ENCODE measurements at regions not wholly inside any gene's neighbourhood (a gene's known extent, or its start where the extent isn't known, plus 50 kb on each side); places are given as distances from the start of the nearest gene placed in this dataset.

DNA sequence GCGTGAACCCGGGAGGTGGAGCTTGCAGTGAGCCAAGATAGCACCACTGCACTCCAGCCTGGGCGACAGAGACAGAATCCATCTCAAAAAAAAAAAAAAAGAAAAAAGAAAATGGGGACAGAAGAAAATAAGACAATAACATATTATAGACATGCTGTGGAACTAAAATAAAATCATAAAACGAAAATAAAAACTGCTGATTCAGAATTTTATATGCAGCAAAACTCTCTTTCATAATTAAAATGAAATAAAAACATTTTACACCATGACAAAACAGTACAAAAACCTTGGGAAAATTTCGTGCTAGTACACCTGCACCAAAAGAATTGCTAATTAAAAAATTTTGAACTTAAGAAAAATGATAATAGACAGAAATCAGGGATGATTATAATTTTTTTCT is 2245.1 kb downstream of the PCDH9 start:
- no peak for TF ChIP-seq ZC3H10 (CRISPR knock-in tag; IDR thresholded peaks at IDR 0.05)
- TF ChIP-seq, protein P1, sequence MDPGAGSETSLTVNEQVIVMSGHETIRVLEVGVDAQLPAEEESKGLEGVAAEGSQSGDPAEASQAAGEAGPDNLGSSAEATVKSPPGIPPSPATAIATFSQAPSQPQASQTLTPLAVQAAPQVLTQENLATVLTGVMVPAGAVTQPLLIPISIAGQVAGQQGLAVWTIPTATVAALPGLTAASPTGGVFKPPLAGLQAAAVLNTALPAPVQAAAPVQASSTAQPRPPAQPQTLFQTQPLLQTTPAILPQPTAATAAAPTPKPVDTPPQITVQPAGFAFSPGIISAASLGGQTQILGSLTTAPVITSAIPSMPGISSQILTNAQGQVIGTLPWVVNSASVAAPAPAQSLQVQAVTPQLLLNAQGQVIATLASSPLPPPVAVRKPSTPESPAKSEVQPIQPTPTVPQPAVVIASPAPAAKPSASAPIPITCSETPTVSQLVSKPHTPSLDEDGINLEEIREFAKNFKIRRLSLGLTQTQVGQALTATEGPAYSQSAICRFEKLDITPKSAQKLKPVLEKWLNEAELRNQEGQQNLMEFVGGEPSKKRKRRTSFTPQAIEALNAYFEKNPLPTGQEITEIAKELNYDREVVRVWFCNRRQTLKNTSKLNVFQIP (CRISPR knock-in tag; IDR thresholded peaks at IDR 0.05; ENCODE audit: borderline replicate concordance, low read depth): no peak
- no peak for TF ChIP-seq GLIS3 (CRISPR knock-in tag; IDR thresholded peaks at IDR 0.05)
- no peak for TF ChIP-seq BACH2 (CRISPR knock-in tag; IDR thresholded peaks at IDR 0.05; ENCODE audit: borderline replicate concordance)
- no peak for ATAC-seq

DNA sequence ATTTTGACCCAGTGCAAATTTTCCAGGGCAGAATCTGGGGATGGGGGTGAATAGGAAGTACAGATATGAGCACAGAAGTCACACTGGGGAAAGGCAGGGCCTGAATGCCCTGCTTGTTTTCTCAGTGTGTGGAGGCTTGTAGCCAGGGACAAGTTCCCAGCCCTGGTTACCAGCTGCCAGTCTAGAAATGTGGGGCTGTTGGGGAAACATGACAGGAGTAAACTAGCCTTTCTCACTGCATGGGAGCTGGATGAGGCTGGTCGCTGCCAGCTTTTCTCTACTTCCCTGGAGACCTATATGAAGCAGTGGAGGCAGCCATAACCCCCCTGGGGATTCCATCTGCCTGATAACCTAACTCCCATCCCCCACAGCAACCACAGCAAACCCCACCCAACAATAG is 2267.7 kb downstream of the PCDH9 start:
- no peak for ATAC-seq
- no peak for TF ChIP-seq ZNF565 (CRISPR knock-in tag; conservative IDR thresholded peaks at IDR 0.05; ENCODE audit: low read depth)
- no peak for TF ChIP-seq ARNTL (CRISPR knock-in tag; IDR thresholded peaks at IDR 0.05; ENCODE audit: borderline replicate concordance, low read depth)
- no peak for TF ChIP-seq SNAI2 (CRISPR knock-in tag; IDR thresholded peaks at IDR 0.05)
- TF ChIP-seq, protein P2, sequence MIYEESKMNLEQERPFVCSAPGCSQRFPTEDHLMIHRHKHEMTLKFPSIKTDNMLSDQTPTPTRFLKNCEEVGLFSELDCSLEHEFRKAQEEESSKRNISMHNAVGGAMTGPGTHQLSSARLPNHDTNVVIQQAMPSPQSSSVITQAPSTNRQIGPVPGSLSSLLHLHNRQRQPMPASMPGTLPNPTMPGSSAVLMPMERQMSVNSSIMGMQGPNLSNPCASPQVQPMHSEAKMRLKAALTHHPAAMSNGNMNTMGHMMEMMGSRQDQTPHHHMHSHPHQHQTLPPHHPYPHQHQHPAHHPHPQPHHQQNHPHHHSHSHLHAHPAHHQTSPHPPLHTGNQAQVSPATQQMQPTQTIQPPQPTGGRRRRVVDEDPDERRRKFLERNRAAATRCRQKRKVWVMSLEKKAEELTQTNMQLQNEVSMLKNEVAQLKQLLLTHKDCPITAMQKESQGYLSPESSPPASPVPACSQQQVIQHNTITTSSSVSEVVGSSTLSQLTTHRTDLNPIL (CRISPR knock-in tag; IDR thresholded peaks at IDR 0.05; ENCODE audit: low read depth): no peak
- TF ChIP-seq, protein P1 (CRISPR knock-in tag; IDR thresholded peaks at IDR 0.05; ENCODE audit: borderline replicate concordance, low read depth): no peak
- no peak for TF ChIP-seq TOX (CRISPR knock-in tag; IDR thresholded peaks at IDR 0.05; ENCODE audit: borderline replicate concordance)
- TF ChIP-seq RARB (CRISPR knock-in tag; IDR thresholded peaks at IDR 0.05): no peak
- TF ChIP-seq ISL1 (CRISPR knock-in tag; IDR thresholded peaks at IDR 0.05): no peak
- TF ChIP-seq, protein P3, sequence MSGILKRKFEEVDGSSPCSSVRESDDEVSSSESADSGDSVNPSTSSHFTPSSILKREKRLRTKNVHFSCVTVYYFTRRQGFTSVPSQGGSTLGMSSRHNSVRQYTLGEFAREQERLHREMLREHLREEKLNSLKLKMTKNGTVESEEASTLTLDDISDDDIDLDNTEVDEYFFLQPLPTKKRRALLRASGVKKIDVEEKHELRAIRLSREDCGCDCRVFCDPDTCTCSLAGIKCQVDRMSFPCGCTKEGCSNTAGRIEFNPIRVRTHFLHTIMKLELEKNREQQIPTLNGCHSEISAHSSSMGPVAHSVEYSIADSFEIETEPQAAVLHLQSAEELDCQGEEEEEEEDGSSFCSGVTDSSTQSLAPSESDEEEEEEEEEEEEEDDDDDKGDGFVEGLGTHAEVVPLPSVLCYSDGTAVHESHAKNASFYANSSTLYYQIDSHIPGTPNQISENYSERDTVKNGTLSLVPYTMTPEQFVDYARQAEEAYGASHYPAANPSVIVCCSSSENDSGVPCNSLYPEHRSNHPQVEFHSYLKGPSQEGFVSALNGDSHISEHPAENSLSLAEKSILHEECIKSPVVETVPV (CRISPR knock-in tag; IDR thresholded peaks at IDR 0.05): no peak
- TF ChIP-seq ZNF8 (CRISPR knock-in tag; IDR thresholded peaks at IDR 0.05): no peak
- no peak for TF ChIP-seq ESRRG (CRISPR knock-in tag; IDR thresholded peaks at IDR 0.05)
- TF ChIP-seq, protein P4, sequence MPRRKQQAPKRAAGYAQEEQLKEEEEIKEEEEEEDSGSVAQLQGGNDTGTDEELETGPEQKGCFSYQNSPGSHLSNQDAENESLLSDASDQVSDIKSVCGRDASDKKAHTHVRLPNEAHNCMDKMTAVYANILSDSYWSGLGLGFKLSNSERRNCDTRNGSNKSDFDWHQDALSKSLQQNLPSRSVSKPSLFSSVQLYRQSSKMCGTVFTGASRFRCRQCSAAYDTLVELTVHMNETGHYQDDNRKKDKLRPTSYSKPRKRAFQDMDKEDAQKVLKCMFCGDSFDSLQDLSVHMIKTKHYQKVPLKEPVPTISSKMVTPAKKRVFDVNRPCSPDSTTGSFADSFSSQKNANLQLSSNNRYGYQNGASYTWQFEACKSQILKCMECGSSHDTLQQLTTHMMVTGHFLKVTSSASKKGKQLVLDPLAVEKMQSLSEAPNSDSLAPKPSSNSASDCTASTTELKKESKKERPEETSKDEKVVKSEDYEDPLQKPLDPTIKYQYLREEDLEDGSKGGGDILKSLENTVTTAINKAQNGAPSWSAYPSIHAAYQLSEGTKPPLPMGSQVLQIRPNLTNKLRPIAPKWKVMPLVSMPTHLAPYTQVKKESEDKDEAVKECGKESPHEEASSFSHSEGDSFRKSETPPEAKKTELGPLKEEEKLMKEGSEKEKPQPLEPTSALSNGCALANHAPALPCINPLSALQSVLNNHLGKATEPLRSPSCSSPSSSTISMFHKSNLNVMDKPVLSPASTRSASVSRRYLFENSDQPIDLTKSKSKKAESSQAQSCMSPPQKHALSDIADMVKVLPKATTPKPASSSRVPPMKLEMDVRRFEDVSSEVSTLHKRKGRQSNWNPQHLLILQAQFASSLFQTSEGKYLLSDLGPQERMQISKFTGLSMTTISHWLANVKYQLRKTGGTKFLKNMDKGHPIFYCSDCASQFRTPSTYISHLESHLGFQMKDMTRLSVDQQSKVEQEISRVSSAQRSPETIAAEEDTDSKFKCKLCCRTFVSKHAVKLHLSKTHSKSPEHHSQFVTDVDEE (CRISPR knock-in tag; IDR thresholded peaks at IDR 0.05): no peak
- no peak for TF ChIP-seq PPARA (CRISPR knock-in tag; IDR thresholded peaks at IDR 0.05; ENCODE audit: borderline replicate concordance)
- TF ChIP-seq ZNF70 (CRISPR knock-in tag; IDR thresholded peaks at IDR 0.05): no peak
- TF ChIP-seq OSR1 (CRISPR knock-in tag; IDR thresholded peaks at IDR 0.05): no peak
- no peak for TF ChIP-seq BACH2 (CRISPR knock-in tag; IDR thresholded peaks at IDR 0.05; ENCODE audit: borderline replicate concordance)
- no peak for TF ChIP-seq ZC3H10 (CRISPR knock-in tag; IDR thresholded peaks at IDR 0.05)
- TF ChIP-seq ZFP30 (CRISPR knock-in tag; IDR thresholded peaks at IDR 0.05): no peak
- TF ChIP-seq ZFP3 (CRISPR knock-in tag; IDR thresholded peaks at IDR 0.05): no peak

DNA sequence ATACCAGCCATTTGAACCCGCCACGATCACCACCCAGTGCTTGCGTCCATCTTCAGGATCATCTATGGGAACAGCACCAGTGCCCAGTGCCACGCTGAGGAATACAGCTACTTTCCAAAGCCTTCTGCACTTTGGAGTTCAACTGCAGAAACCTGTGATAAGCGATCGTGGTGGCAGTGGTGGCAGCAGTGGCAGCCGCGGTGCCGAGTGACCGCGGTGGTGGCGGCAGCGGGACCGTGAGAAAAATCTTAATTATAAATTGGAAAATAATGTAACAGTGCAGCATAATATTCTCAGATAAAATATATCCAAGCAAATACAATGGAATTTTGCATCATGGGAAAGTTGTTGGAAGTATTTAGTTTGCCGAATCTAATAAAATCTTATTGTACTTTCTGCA is 2270.9 kb downstream of the PCDH9 start:
- no peak for TF ChIP-seq GLIS3 (CRISPR knock-in tag; IDR thresholded peaks at IDR 0.05)
- no peak for TF ChIP-seq OSR1 (CRISPR knock-in tag; IDR thresholded peaks at IDR 0.05)
- TF ChIP-seq ARNTL (CRISPR knock-in tag; IDR thresholded peaks at IDR 0.05; ENCODE audit: borderline replicate concordance, low read depth): no peak
- no peak for TF ChIP-seq ZNF565 (CRISPR knock-in tag; conservative IDR thresholded peaks at IDR 0.05; ENCODE audit: low read depth)
- TF ChIP-seq TOX (CRISPR knock-in tag; IDR thresholded peaks at IDR 0.05; ENCODE audit: borderline replicate concordance): no peak
- no peak for TF ChIP-seq SNAI2 (CRISPR knock-in tag; IDR thresholded peaks at IDR 0.05)
- TF ChIP-seq CSDC2 (CRISPR knock-in tag; IDR thresholded peaks at IDR 0.05): no peak
- no peak for TF ChIP-seq BACH2 (CRISPR knock-in tag; IDR thresholded peaks at IDR 0.05; ENCODE audit: borderline replicate concordance)
- TF ChIP-seq, protein P1 (CRISPR knock-in tag; IDR thresholded peaks at IDR 0.05; ENCODE audit: borderline replicate concordance, low read depth): no peak
- TF ChIP-seq, protein P3 (CRISPR knock-in tag; IDR thresholded peaks at IDR 0.05): no peak
- no peak for ATAC-seq
